CD4-positive, alpha-beta T cell treated with Interleukin-1 beta for 1 hour (primary cell): ENCODE measurements at regions not wholly inside any gene's neighbourhood (a gene's known extent, or its start where the extent isn't known, plus 50 kb on each side); places are given as distances from the start of the nearest gene placed in this dataset.

Source experiments
- DNase-seq, 2 donors: peaks; one replicate each; pipeline ENCODE4 v3.0.0-alpha.2; 2020 to 2022

DNA sequence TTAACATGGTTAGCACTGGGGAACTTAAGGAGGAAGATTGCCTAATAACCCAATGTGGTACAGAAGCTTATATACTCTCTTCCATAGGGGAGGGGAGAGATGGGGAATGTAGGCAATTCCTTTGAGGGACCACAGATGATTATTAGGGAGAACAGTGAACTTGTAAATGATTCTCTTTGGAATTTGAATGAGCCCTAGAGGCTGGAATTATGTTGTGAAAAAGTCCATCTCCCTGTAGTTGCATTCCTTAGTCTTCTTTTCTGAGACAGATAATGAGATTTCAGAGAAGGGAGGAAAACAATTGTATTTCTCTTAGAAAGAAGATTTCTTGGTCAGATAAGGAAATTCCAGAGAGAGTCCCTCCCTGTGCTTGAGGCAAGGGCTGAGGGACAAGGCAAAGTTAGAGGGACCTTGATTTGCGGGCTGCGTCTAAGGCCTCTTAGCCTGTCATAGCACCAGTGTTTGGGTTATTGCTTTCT lies 89.0 kb upstream of the HMCN1 start:
- DNase-seq: no peak

DNA sequence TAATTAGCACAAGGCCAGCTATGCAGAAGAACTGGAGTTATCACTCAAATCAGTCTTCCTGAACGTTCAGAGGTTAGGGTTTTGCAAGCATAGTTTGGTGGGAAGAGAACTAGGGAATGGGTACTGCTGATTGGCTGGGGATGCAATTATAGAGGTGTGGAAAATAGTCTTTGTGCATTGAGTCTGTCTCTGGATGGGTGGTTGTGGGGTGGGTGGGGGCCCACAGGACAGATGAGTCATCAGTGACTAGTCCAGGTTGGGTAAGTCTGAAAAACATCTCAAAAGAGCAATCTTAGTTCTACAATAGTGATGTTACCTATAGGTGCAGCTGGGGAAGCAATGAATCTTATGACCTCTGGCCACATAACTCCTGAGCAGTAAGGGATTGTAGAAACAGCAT lies 89.7 kb upstream of the HMCN1 start:
- DNase-seq: no peak

DNA sequence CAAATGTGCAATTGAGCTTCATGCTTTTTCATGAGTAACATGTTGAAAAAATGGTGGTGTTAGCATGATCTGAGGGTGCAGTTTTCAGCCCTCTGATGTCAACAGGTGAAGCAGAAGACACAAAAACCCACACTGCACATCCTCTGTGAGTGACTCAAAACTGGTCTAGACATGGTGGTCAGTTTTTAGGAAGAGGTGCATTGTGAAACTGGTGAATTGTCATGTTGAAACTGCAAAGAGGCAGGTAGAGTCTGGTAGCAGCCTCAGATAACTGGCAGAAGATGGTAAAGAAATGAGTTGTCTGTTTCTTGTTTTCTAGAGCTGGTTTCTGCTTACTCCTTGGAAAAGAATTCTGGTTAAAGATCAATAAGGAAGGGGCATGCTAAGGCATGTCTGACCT lies 97.3 kb upstream of the HMCN1 start:
- no peak for DNase-seq

DNA sequence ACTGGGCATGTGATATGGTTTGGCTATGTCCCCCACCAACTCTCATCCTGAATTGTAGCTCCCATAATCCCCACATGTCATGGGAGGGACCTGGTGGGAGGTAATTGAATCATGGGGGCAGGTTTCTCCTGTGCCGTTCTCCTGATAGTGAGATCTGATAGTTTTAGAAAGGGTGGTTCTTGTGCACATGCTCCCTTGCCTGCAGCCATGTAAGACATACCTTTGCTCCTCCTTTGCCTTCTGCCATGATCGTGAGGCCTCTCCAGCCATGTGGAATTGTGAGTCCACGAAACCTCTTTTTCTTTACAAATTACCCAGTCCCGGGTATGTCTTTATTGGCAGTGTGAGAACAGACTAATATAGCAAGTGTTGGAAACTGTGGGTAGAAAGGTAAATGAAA lies 99.5 kb upstream of the HMCN1 start:
- DNase-seq: no peak

DNA sequence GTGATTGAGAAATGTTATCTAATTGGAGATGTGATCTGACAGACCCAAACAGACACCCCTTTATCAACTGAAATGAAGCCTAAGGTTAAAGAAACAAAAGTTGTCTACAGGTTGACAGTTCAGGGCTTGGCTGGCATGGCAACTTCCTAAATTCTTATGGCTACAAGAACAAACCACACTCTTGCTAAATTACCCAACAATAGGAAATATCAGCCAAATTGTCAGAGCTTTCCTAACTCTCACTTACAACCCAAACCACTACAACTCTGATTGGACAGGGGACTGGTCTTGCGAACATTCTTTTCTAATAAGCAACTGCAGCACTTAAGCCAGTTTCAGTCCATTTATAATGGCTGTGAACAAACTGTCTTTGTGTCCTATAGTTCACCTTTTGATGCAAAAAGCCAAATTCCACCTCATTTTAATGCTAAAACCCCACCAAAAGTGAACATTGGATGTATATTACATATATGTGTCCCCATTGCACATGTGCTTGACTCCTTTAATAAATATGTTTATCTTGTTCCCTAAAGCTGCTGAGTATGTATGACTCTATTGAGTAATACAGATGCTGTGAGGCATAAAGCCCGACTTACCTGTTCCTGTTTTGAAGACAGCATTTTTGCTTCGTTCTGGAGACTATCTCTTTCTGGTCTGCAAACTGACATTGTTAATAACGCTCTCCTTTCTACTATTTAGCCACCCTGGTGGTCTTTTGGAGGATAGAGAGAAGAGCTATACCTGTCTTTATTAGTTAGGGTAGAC lies 101.3 kb upstream of the HMCN1 start:
- no peak for DNase-seq

DNA sequence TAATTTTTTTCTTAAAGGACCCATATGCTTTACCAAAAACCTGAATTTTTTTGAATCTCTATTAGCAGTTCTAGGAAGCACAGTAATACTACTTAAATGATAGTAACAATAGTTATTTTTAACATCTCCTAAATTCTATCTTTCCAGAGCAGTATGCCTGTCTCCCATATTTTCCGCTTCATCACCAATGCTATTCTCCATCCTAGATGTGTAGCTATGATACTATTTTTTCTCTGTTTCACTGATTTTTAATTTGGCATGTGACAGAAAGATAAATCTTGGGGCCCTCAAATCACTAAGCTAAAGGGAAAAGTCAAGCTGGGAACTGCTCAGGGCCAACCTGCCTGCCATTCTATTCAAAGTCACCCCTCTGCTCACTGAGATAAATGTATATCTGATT lies 102.3 kb upstream of the HMCN1 start:
- DNase-seq: no peak

DNA sequence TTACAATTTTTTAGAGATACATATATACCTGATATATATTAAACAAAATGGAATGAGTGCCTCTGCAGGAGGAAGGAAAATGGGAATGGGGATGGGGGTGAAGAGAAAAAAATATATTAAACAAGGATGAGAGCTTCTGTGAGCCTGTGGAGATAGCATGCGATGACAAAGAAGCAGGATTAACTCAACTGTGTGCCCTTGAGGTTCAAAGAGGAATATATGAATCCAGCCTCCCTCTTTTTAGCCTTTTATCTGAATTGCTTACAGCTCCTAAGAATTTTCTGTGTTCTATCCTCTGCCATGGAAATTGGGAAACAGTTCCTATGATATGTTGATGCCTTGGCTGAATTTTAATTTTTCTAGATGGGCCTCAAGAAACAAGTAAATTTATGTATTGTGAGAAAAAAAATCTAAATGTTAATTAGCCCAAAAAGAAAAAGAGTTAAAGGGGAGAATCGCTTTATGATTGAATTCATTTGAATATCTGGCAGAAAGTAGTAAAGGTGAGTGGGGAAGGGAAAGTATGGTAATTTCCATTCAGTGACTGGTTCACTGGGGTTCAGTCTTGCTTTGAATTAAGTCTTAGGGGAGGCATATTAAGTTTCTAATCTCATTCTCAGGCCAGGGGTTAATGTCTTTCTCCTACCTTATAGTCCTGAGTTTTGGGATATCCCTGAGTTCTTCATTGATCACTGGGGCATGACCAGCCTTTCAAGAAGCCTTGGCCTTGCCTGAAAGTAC lies 106.3 kb upstream of the HMCN1 start:
- no peak for DNase-seq

DNA sequence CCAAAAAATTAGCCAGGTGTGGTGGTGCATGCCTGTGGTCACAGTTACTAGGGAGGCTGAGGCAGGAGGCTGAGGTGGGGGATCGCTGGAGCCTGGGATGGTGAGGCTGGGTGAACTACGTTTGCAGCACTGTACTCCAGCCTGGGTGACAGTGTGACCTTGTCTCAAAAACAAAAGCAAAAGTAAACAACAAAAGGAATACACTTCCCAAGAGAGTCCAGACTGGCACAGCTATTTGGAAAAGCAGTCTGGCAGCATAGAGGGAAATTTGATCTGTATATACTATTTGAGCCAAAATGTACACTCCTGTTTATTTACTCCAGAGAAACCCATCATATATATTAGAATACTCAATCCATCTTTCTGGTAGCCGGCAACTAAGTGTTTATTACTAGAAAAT lies 107.0 kb upstream of the HMCN1 start:
- DNase-seq: no peak

DNA sequence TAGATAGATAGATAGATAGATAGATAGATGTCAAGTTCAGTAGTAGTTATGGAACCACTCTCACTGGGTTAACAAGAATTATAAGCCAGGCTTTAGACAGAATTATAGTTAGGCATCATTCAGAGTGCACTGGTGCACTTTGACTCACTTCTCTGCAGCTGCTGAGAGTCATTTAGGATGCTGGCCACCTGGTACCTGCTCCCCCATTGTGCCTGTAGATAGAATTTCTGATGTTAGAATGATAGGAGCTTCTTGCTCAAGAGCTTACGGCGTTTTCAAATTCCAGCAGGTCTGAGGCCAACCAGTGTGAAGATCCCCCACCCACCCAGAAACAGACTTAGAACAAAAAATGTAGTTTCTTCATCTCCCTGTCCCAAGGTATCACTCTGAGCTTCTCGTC lies 107.8 kb upstream of the HMCN1 start:
- no peak for DNase-seq

DNA sequence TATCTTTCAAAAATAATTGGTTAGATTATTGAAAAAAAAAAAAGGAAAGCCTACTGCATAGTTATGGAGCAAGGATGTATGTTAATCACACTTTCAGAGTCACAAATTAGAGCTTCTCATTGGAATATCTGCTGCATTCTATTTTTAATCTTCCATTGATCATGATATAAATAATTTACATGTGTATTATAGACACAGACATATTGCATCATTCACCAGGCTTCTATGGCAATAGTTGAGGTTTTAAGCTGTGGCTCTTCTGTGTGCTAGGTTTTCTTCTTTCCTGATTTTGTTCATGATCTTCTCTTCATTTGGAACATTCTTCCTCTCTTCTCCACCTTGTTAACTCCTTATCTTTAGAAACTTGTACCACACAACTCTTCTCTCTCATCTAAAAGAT lies 123.2 kb upstream of the HMCN1 start:
- DNase-seq: no peak

DNA sequence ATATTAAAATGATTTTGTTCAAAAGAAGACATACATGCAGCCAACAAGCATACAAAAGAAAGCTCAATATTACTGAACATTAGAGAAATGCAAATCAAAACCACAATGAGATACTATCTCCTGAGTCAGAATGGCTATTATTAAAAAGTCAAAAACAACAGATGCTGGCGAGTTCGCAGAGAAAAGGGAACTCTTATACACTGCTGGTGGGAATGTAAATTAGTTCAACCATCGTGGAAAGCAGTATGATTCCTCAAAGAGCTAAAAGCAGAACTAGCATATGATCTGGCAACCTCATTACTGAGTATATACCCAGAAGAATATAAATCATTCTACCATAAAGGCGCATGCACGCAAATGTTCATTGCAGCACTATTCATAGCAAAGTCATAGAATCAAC lies 126.0 kb upstream of the HMCN1 start:
- DNase-seq: no peak

DNA sequence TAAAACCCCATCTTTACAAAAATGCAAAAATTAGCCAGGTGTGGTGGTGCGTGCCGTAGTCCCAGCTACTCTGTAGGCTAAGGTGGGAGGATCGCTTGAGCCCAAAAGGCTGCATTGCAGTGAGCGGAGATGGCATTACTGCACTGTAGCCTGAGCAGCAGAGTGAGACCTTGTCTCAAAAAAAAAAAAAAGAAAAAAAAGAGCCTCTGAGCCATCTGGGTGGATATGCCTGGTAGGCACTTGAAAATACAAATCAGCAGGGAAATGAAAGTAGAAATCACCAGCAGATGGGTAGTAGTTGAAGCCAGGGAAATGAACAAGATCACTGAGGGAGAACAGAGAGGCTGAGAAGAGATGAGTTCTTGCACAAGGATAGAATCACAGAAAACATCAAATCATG lies 131.0 kb upstream of the HMCN1 start:
- DNase-seq: peak in 1 of 2 donors; percentile 38

DNA sequence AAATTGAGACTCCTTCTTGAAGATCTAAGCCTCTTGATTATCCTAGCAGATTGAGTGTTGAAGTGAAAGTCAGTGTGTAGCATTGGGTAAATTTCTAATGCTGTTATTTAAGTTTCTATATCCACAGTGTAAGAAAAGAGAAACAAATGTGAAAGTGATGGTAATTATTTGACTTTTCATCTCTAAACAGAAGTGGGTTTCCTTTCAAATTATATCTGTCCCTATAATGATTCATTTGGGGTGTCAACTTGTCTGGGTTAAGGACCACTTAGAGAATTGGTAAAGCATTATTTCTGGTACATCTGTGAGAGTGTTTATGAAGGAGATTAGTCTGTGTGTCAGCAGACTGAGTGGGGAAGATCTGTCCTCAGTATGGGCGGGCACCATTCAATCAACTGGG lies 133.0 kb upstream of the HMCN1 start:
- DNase-seq: no peak

DNA sequence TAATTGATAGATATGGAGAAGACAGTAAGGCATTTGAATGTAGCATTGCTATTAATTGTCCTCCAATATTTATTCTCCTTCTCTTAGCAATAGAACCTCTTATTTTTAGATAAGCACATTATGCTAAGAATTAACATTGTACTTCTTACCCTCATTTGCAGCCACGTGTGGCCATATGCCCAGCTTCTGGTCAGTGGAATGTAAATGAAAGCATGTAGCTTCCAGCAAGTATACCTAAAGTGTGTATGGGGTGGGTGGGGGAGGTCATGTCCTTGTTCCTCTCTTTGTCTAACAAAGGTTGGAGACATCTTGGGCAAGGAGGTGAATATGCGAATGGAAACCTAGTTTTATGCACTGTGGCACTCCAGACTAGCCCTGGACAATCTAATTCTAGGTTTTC lies 133.6 kb upstream of the HMCN1 start:
- DNase-seq: no peak

DNA sequence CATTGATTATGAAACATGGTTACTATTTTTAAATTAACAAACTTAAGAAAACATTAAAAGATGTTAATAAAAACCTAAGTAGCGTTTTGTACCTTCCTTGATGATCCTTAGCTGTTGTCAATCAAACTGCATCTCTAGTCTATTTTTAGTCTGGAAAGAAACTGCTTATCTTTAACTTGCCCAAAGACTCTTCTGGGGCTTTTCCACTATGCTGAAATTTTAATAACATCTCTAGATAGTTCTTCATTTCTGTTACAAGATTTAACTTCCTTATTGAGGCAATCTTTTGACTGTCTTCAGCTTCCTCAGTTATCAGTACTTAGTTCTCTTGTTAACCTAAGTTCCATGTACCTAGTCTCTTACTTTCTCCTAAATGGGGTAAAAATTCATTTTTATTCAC lies 135.9 kb upstream of the HMCN1 start:
- DNase-seq: no peak

DNA sequence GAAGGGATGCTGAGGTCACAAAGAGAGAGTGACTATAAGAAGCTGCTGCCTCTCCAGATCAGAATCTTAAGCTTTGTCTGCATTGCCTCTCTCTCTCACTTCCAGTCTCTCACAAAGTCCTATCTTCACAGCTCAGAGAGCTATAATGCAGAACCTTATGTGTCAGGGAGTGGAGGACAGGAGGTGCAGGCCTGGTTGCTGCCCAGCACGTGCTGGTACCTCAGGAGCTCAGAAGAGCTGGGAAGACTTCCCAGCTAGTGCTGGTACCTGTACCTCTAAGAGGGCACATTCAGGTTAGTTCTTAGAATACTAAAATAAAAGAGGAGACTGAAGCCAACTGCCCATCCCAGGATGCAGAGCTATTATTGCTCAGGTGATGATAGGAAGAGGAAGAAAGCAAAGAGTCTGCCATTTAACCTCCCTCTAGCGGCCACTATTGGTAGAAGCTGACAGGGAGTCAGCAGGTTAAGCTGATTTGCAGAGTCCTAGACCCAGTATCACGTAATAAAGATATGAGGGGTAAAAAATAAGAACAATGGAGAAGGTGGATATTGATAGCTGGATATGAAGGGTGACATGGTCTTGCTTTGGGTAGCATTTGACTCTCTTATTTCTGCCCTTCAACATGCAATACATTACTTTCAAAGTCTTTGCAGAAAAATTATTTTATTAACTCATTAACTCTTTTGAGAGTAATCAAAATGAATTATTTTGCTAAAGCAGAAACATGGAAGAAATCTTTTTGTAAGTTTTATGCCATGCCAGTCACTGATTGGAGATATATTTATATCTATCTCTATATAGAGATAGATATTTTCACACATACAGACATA lies 138.1 kb upstream of the HMCN1 start:
- DNase-seq: peak; percentile 57 to 76

DNA sequence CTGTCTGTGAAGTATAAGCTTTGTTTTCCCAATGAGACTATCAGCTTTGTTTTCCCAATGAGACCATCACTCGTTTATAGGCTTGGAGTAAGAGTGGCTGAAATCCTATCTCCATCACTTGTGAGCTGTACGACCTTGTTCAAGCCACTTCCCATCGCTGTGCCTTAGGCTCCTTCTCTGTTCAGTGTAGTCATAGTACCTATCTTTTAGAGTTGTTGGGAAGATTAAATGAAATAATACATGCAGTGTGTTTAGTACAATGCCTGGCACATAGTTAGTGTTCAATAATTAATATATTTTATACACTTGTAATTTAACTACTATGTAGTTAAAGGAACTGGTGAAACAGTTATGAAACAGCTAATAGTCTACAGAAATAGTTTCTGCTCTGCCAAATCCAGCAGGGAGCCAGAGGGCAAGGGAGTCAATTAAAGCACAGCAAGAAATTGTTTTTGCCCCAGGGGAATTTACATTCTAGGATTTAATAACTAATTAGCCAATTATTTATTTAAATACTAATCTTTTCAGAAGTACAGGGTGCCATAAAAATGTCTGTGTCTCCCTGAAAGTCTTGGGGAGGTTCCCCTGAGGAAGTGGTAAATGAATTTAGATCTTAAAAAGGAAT lies 139.3 kb upstream of the HMCN1 start:
- no peak for DNase-seq

DNA sequence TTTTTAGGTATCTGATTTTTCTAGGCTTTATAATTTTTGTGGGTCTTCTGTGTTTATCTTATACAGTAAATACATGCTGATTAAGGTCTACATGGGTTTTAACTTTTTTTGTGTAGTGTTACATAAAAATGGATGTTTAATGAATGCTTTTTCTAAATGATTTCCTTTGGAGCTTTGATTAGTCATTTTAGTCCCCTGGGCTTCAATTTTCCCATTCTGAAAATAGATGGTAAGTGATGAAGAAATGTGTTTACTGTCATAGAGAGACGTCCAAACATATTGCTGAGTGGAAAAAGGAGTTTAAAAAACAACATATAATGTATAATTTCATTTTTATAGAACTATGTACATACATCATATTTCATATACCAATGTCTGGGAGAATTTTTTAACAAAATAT lies 140.9 kb upstream of the HMCN1 start:
- no peak for DNase-seq

DNA sequence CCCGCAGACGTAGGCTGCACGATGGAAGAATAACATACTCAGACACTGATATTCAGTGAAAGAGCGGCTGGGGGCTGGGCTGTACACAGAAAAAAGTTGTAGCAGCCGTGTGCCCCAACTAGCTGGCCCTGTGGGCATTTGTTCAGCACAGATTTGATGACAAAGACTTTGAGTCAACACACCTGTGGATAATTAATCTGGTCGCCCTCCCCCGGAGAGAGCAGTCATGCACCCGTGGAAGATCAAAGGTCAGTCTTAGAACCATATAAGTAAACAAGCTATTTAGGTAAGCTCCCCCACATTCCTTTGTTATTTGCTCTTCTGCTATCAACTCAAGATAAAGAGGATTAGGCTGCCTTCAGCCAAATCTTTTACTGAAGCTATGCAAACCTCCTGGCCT lies 148.4 kb upstream of the HMCN1 start:
- no peak for DNase-seq

DNA sequence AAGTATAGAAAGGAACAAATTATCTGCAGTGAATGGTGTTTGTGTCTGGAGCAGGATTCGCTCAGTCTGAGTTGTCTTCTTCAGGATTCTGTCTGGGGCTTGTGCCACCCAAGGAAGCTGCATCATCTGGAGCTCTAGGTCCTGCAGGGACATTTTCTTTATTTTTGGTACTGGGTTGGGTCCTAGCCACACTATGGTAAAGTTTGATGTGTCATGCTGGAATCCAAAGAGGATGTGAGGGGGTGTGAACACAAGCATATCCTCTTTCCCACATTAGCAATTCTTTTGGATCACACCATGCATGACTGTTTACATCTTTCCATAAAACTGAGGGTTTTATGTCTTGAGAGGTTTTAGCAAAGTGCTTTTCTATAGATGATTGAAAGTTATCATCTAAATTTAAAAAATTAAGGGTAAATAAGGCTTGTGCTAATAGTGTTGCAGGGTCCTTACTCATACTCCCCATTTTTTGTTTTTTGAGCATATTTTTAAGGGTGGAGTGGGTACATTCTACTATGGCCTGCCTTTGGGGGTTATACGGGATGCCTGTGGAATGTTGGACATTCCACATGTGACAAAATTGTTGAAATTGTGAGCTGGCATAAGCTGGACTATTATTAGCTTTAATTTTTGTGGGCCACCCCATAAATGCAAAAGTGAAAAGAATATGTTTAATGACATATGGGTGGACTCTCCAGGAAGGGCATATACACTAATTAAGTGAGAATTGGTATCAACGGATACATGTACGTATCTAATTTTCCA lies 152.0 kb upstream of the HMCN1 start:
- DNase-seq: no peak

DNA sequence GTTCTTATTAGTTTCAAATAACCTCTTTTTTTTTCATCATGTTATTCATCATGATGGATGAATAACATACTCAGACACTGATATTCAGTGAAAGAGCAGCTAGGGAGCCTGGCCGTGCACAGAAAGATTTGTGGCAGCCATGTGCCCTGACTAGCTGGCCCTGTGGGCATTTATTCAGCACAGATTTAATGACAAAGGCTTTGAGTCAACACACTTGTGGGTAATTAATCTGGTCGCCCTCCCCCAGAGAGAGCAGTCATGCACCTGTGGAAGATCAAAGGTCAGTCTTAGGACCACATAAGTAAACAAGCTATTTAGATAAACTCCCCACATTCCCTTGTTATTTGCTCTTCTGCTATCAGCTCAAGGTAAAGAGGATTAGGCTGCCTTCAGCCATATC lies 153.2 kb upstream of the HMCN1 start:
- DNase-seq: no peak

DNA sequence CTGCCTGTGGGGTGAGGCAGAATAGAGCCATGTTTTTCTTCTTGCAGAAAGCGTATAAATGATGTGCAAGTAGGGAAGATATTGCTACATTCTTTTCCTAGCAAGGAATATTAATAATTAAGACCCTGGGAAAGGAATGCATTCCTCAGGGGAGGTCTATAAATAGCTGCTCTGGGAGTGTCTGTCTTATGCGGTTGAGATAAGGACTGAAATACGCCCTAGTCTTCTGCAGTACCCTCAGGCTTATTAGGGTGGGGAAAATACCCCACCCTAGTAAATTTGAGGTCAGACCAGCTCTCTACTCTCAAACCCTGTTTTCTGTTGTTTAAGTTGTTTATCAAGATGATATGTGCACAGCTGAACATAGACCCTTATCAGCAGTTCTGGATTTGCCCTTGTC lies 155.9 kb upstream of the HMCN1 start:
- no peak for DNase-seq
